ENCODE measurements at regions not wholly inside any gene's neighbourhood (a gene's known extent, or its start where the extent isn't known, plus 50 kb on each side); places are given as distances from the start of the nearest gene placed in this dataset.
"Not testable (repeated sequence)": the region's sequence is repeated elsewhere in the genome, so short reads cannot be mapped to it uniquely, and the experiment has no call there.

DNA sequence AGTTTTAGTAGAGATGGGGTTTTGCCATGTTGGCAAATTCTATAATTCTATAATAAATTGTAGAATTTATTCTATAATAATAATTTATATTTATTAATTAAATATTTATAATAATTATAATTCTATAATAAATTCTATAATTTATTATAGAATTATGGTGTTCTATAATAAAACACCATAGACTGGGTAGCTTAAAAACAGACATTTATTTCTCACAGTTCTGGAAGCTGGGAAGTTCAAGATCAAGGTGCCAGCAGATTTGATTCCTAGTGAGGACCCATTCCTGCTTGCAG is 130.9 kb upstream of the PELI1 start:
- no peak overlapping the region for H2BK15ac ChIP-seq (replicated peaks; ENCODE audit: low read depth)
- H3K36me3 ChIP-seq (ENCODE audit: control insufficient read depth, insufficient read depth, low read length) = no peaks in the 10 kb centered on the region
- H3K9ac ChIP-seq (ENCODE audit: low read length) = no peak overlapping the region
- peaks cover 31% of the 10 kb centered on the region for H3K4me1 ChIP-seq (ENCODE audit: control insufficient read depth, low read depth, low read length)
- no peak overlapping the region for H3K23ac ChIP-seq (ENCODE audit: low read length)
- no peak overlapping the region for H2BK120ac ChIP-seq (ENCODE audit: low read depth, low read length)
- no peak overlapping the region for H4K5ac ChIP-seq (ENCODE audit: low read length)
- no peak for DNase-seq
- no peaks in the 10 kb centered on the region for H3K27me3 ChIP-seq (ENCODE audit: insufficient read depth, low read length, poor library complexity)
- H3K4me3 ChIP-seq (ENCODE audit: low read length) = no peak overlapping the region
- H4K8ac ChIP-seq (ENCODE audit: low read depth, low read length) = no peak overlapping the region
- H3K27ac ChIP-seq (ENCODE audit: low read depth, low read length) = no peak overlapping the region
- H3K79me1 ChIP-seq (ENCODE audit: low read length) = peaks cover 4% of the 10 kb centered on the region
- no peak overlapping the region for H2AK5ac ChIP-seq (ENCODE audit: low read length)
- no peak overlapping the region for H3K56ac ChIP-seq (ENCODE audit: low read length)
- no peak overlapping the region for H3K4ac ChIP-seq (ENCODE audit: low read depth, low read length)
- H2BK5ac ChIP-seq (ENCODE audit: low read length) = no peak overlapping the region
- peak overlapping the region; percentile 95 for H3K18ac ChIP-seq (ENCODE audit: low read length)
- H3K4me2 ChIP-seq (ENCODE audit: low read length) = no peak overlapping the region
- H3K79me2 ChIP-seq (ENCODE audit: control insufficient read depth, insufficient read depth, low read length) = no peaks in the 10 kb centered on the region

DNA sequence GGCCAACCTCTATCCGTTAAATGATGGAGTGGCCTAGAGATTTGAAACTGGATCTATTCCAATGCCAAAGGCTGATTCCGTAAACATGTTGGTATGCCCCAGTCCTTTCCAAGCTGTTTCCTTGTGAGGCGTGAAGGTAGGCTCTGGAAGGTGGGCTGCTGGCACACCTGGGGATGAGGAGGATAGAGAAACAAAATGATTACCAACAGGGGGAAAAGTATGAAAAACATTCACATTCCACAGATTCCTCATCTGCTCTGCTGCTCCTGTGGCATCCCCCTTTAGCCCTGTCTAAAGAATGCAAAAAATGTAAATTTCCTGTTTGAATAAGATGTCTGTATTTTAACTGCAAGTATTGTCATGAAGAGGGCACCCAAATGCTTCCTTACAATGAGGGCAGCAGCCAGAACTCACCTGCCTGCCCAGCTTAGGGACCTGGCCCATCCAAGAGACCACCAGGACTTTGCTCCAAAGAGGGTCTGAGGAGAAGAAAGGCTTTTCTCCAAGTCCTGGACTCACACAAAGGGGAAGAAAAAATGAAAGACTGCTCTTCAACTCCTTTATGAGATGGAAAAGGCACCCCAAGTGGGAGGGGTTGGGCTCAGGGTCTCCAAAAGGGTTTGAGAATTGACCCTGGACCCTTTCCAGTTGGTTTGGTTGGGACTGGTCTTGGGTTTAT is 132.3 kb upstream of the PELI1 start:
- Histone ChIP-seq H3K79me1 (ENCODE audit: low read length) (no peaks in the 10 kb centered on the region), H4K8ac (ENCODE audit: low read depth, low read length) (no peak overlapping the region), H3K9ac (ENCODE audit: low read length) (no peak overlapping the region), H3K4me3 (ENCODE audit: low read length) (no peak overlapping the region), H3K4ac (ENCODE audit: low read depth, low read length) (peak overlapping the region; percentile 93), H2BK120ac (ENCODE audit: low read depth, low read length) (peak overlapping the region; percentile 94), H3K27me3 (ENCODE audit: insufficient read depth, low read length, poor library complexity) (no peaks in the 10 kb centered on the region), H3K56ac (ENCODE audit: low read length) (no peak overlapping the region), H2BK5ac (ENCODE audit: low read length) (peak overlapping the region; percentile 68), H3K23ac (ENCODE audit: low read length) (no peak overlapping the region), H4K5ac (ENCODE audit: low read length) (no peak overlapping the region), H3K18ac (ENCODE audit: low read length) (peak overlapping the region; percentile 99), H3K4me1 (ENCODE audit: control insufficient read depth, low read depth, low read length) (peaks cover 28% of the 10 kb centered on the region), H3K27ac (ENCODE audit: low read depth, low read length) (peak overlapping the region; percentile 90), H2AK5ac (ENCODE audit: low read length) (no peak overlapping the region), H3K79me2 (ENCODE audit: control insufficient read depth, insufficient read depth, low read length) (no peaks in the 10 kb centered on the region), H3K4me2 (ENCODE audit: low read length) (no peak overlapping the region), H3K36me3 (ENCODE audit: control insufficient read depth, insufficient read depth, low read length) (no peaks in the 10 kb centered on the region), H2BK15ac (replicated peaks; ENCODE audit: low read depth) (peak overlapping the region; percentile 23)
- DNase-seq = peak; percentile 93
- no CpG with 5 or more reads among the region's 3 CpGs for WGBS (ENCODE audit: extremely low coverage, insufficient coverage, low lambda C conversion rate)

DNA sequence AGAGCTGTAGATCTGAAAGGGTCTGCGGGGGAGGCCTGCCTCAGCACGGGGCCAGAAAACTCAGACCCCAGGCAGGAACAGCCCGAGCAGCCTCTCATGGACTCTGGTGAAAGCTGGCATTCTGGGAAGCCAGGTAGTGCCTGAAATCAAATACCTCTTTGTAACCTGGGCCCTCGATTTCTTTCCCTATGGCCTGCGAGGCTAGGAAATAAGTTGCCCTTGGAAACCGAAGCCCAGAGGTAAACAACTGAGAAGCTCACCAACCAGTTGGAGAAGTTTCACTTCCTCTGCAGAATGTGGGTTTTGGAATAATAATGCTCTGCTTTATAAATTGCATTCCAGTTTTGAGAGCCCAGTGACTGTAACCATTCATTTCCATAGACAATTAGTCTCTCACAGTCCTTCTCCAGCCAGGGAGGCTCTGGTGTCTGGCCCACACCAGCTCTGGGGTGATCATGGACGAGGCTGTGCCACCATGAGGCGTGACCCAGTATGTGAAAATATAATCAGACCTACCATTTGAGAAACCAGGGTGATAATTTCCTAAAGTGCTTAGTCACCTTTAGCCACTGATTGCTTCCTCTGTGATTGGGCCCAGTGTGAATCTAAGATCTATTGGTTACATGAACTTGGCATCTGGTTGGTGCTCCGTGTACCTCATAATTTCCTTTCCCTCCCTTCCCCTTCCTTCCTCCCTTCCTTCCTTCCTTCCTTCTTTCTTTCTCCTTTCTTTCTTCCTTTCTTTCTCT is 133.1 kb upstream of the PELI1 start:
- H3K56ac ChIP-seq (ENCODE audit: low read length) = peak overlapping the region; percentile 4
- H3K4me3 ChIP-seq (ENCODE audit: low read length) = no peak overlapping the region
- H3K4ac ChIP-seq (ENCODE audit: low read depth, low read length) = peak overlapping the region; percentile 74
- peak; percentile 85 for DNase-seq
- no peaks in the 10 kb centered on the region for H3K27me3 ChIP-seq (ENCODE audit: insufficient read depth, low read length, poor library complexity)
- H4K5ac ChIP-seq (ENCODE audit: low read length) = no peak overlapping the region
- no peaks in the 10 kb centered on the region for H3K36me3 ChIP-seq (ENCODE audit: control insufficient read depth, insufficient read depth, low read length)
- H2BK15ac ChIP-seq (replicated peaks; ENCODE audit: low read depth) = peak overlapping the region; percentile 23
- H3K23ac ChIP-seq (ENCODE audit: low read length) = no peak overlapping the region
- H3K4me1 ChIP-seq (ENCODE audit: control insufficient read depth, low read depth, low read length) = peaks cover 26% of the 10 kb centered on the region
- H2BK5ac ChIP-seq (ENCODE audit: low read length) = peak overlapping the region; percentile 68
- H2AK5ac ChIP-seq (ENCODE audit: low read length) = no peak overlapping the region
- H3K18ac ChIP-seq (ENCODE audit: low read length) = peak overlapping the region; percentile 99
- no peak overlapping the region for H3K4me2 ChIP-seq (ENCODE audit: low read length)
- peak overlapping the region; percentile 90 for H3K27ac ChIP-seq (ENCODE audit: low read depth, low read length)
- no CpG with 5 or more reads among the region's 9 CpGs for WGBS (ENCODE audit: extremely low coverage, insufficient coverage, low lambda C conversion rate)
- H4K8ac ChIP-seq (ENCODE audit: low read depth, low read length) = no peak overlapping the region
- H3K9ac ChIP-seq (ENCODE audit: low read length) = no peak overlapping the region
- no peaks in the 10 kb centered on the region for H3K79me2 ChIP-seq (ENCODE audit: control insufficient read depth, insufficient read depth, low read length)
- H2BK120ac ChIP-seq (ENCODE audit: low read depth, low read length) = peak overlapping the region; percentile 94
- no peaks in the 10 kb centered on the region for H3K79me1 ChIP-seq (ENCODE audit: low read length)

DNA sequence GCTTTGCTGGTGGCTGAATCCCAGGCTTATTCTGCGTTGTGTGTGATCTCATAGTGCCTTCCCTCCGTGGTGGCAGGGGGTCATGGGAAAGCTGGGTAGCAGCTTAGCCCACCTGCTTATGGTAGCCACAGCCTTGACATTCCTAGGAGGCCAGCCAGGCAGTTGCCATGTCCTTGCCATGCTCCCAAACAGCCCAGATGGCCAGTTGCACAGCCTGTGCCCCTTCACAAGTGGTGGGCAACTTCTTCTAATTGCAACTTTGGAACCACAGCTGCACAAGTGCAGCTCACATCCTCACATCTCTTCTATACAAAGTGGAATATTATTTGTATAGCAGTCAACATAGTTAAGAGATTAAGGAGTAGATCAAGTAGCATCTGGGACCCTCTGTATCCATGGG is 136.6 kb upstream of the PELI1 start:
- H3K27me3 ChIP-seq (ENCODE audit: insufficient read depth, low read length, poor library complexity); H2BK5ac ChIP-seq (ENCODE audit: low read length); H3K79me1 ChIP-seq (ENCODE audit: low read length); H3K9ac ChIP-seq (ENCODE audit: low read length); H3K79me2 ChIP-seq (ENCODE audit: control insufficient read depth, insufficient read depth, low read length); H2BK15ac ChIP-seq (replicated peaks; ENCODE audit: low read depth); H3K4ac ChIP-seq (ENCODE audit: low read depth, low read length); H2AK5ac ChIP-seq (ENCODE audit: low read length); H3K56ac ChIP-seq (ENCODE audit: low read length); H4K5ac ChIP-seq (ENCODE audit: low read length); H3K18ac ChIP-seq (ENCODE audit: low read length); DNase-seq; H3K27ac ChIP-seq (ENCODE audit: low read depth, low read length); H4K8ac ChIP-seq (ENCODE audit: low read depth, low read length); H3K4me2 ChIP-seq (ENCODE audit: low read length); H2BK120ac ChIP-seq (ENCODE audit: low read depth, low read length); H3K4me3 ChIP-seq (ENCODE audit: low read length); H3K23ac ChIP-seq (ENCODE audit: low read length); H3K36me3 ChIP-seq (ENCODE audit: control insufficient read depth, insufficient read depth, low read length): not testable (repeated sequence)
- H3K4me1 ChIP-seq (ENCODE audit: control insufficient read depth, low read depth, low read length) = peaks cover 18% of the 10 kb centered on the region
- WGBS (ENCODE audit: extremely low coverage, insufficient coverage, low lambda C conversion rate) = no CpG with 5 or more reads among the region's 2 CpGs

DNA sequence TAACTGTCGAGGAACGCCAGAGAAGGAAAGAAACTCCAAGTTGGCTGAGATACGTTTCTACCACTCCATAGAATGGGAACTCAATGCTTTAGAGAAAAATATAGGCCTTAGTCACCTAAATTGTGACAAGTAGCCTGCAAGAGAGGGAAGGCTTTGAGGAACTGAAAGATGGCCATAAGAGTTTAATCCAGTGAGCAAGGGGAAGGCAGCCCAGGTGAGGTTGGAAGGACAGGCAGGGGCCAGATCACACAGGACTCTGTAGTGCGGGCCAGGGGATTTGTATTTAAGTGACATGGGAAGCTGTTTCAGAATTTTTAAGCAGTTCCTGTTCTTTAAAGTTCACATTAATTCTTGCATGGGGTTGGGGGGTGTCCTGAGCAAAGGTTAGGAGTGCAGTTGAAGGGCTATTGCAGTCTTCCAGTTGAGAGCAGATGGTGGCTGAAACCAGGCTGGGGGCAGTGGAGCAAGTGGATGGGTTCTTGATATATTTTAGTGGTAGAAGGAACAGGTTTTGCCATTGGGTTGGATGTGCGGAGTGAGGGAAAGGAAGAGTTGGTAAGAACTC is 138.9 kb upstream of the PELI1 start:
- Histone ChIP-seq H3K4ac (ENCODE audit: low read depth, low read length) (no peak overlapping the region), H3K23ac (ENCODE audit: low read length) (no peak overlapping the region), H3K27ac (ENCODE audit: low read depth, low read length) (no peak overlapping the region), H4K5ac (ENCODE audit: low read length) (no peak overlapping the region), H3K4me1 (ENCODE audit: control insufficient read depth, low read depth, low read length) (peaks cover 9% of the 10 kb centered on the region), H3K79me1 (ENCODE audit: low read length) (no peaks in the 10 kb centered on the region), H3K36me3 (ENCODE audit: control insufficient read depth, insufficient read depth, low read length) (no peaks in the 10 kb centered on the region), H3K79me2 (ENCODE audit: control insufficient read depth, insufficient read depth, low read length) (no peaks in the 10 kb centered on the region), H3K56ac (ENCODE audit: low read length) (no peak overlapping the region), H3K27me3 (ENCODE audit: insufficient read depth, low read length, poor library complexity) (no peaks in the 10 kb centered on the region), H3K9ac (ENCODE audit: low read length) (no peak overlapping the region), H2BK15ac (replicated peaks; ENCODE audit: low read depth) (no peak overlapping the region), H2BK120ac (ENCODE audit: low read depth, low read length) (no peak overlapping the region), H3K4me3 (ENCODE audit: low read length) (no peak overlapping the region), H3K18ac (ENCODE audit: low read length) (no peak overlapping the region), H2BK5ac (ENCODE audit: low read length) (no peak overlapping the region), H2AK5ac (ENCODE audit: low read length) (no peak overlapping the region), H4K8ac (ENCODE audit: low read depth, low read length) (no peak overlapping the region), H3K4me2 (ENCODE audit: low read length) (no peak overlapping the region)
- no CpG with 5 or more reads among the region's 5 CpGs for WGBS (ENCODE audit: extremely low coverage, insufficient coverage, low lambda C conversion rate)
- no peak for DNase-seq
